H1 (cell line): ENCODE measurements at regions not wholly inside any gene's neighbourhood (a gene's known extent, or its start where the extent isn't known, plus 50 kb on each side); places are given as distances from the start of the nearest gene placed in this dataset.
A peak's percentile ranks its signal among the peaks of the same experiment; 100 is the strongest.

Experiments
- CTCF ChIA-PET: fragments of 300-600 bp; sonication (Branson Sonifier 250); formaldehyde crosslinking; loops from one replicate; lab custom pipeline; 2021; ENCODE audit not compliant: partially characterized antibody; lab: Charles Lee
- POLR2A ChIA-PET: fragments of 300-600 bp; sonication (Branson Sonifier 250); formaldehyde crosslinking; loops from one replicate; lab custom pipeline; 2021; ENCODE audit warnings: inconsistent platforms; ENCODE audit not compliant: partially characterized antibody; lab: Charles Lee
- DNase-seq, 2 experiments: peaks; one replicate each; pipeline versions ENCODE4 v3.0.0 to v3.0.0-alpha.2; 2010 to 2022; ENCODE audit warnings: low spot score in 2 of 2, low read depth in 1 of 2, mixed read lengths in 1 of 2
- FAIRE-seq: peaks from 2 replicates; lab custom pipeline; 2011; peaks lifted over from hg19 to GRCh38; lab: Jason Lieb, UNC
- H2AFZ ChIP-seq: 2 replicates; pipeline ENCODE4 v1.8.1; 2012; ENCODE audit warnings: low read length, inconsistent platforms
- H2AK5ac ChIP-seq: 2 replicates; pipeline ENCODE4 v1.6.1; 2013; ENCODE audit warnings: low read depth, low read length
- H2BK120ac ChIP-seq: replicated peaks from 2 replicates; pipeline ENCODE3; 2013; ENCODE audit warnings: low read depth, low read length, inconsistent platforms
- H2BK12ac ChIP-seq: 2 replicates; pipeline ENCODE4 v1.6.1; 2013; ENCODE audit warnings: low read depth, low read length
- H2BK15ac ChIP-seq: 2 replicates; pipeline ENCODE4 v1.6.1; 2013; ENCODE audit warnings: low read length
- H2BK20ac ChIP-seq: 2 replicates; pipeline ENCODE4 v1.6.1; 2013; ENCODE audit warnings: low read length
- H2BK5ac ChIP-seq: 2 replicates; pipeline ENCODE4 v1.6.1; 2013; ENCODE audit warnings: low read depth, low read length
- H3K14ac ChIP-seq: 2 replicates; pipeline ENCODE4 v1.6.1; 2013; ENCODE audit warnings: inconsistent platforms; ENCODE audit not compliant: insufficient read length
- H3K18ac ChIP-seq: 2 replicates; pipeline ENCODE4 v1.6.1; 2013; ENCODE audit warnings: low read length; ENCODE audit errors: extremely low read depth
- H3K23ac ChIP-seq: 2 replicates; pipeline ENCODE4 v1.6.1; 2013; ENCODE audit warnings: inconsistent platforms; ENCODE audit not compliant: insufficient read length
- H3K23me2 ChIP-seq: 2 replicates; pipeline ENCODE4 v1.6.1; 2013; ENCODE audit warnings: low read depth, low read length
- H3K27ac ChIP-seq: 2 replicates; pipeline ENCODE4 v1.6.1; 2011; ENCODE audit warnings: low read depth, low read length, inconsistent platforms
- H3K27me3 ChIP-seq, 4 experiments: replicated peaks in 1 of 4; 1 replicate in 1 of 4; 2 replicates in 3 of 4; pipeline versions ENCODE4 v1.6.1 to v1.8.1; 2011 to 2013; ENCODE audit warnings: low read length in 3 of 4, mild to moderate bottlenecking in 3 of 4, inconsistent platforms in 2 of 4, mixed read lengths in 2 of 4, moderate library complexity in 1 of 4; ENCODE audit not compliant: control insufficient read depth in 3 of 4, insufficient read depth in 3 of 4; ENCODE audit errors: extremely low read depth in 1 of 4
- H3K36me3 ChIP-seq, 4 experiments: 2 replicates each; pipeline versions ENCODE4 v1.6.1 to v1.8.1; 2011 to 2013; ENCODE audit warnings: mild to moderate bottlenecking in 4 of 4, low read length in 3 of 4, moderate library complexity in 2 of 4, control low read depth in 1 of 4, inconsistent platforms in 1 of 4; ENCODE audit not compliant: insufficient read depth in 4 of 4, control insufficient read depth in 2 of 4
- H3K4ac ChIP-seq: replicated peaks from 2 replicates; pipeline ENCODE3; 2013; ENCODE audit warnings: low read length, low read depth, mixed read lengths, inconsistent platforms; ENCODE audit not compliant: insufficient read length
- H3K4me1 ChIP-seq, 4 experiments: replicated peaks in 1 of 4; 1 replicate in 1 of 4; 2 replicates in 3 of 4; pipeline versions ENCODE4 v1.6.1 to v1.8.1; 2011 to 2013; ENCODE audit warnings: low read length in 3 of 4, inconsistent platforms in 2 of 4, mixed read lengths in 1 of 4; ENCODE audit not compliant: insufficient read depth in 4 of 4, control insufficient read depth in 3 of 4
- H3K4me2 ChIP-seq, 2 experiments: 2 replicates each; pipeline versions ENCODE4 v1.6.1 to v1.8.1; 2011 to 2013; ENCODE audit warnings: low read depth in 2 of 2, low read length in 2 of 2, control low read depth in 1 of 2, inconsistent platforms in 1 of 2, mild to moderate bottlenecking in 1 of 2; ENCODE audit not compliant: insufficient read depth in 1 of 2
- H3K4me3 ChIP-seq, 4 experiments: fragments of 200-600, 300-600 bp in 1 of 4; sonication (generic), shearing (Covaris generic), sonication (Bioruptor Twin) in 1 of 4; 2 replicates each; pipeline versions ENCODE4 v1.5.1 to v1.8.1; 2011 to 2016; ENCODE audit warnings: low read length in 4 of 4, low read depth in 3 of 4, control low read depth in 2 of 4, inconsistent platforms in 2 of 4, mild to moderate bottlenecking in 2 of 4, mixed read lengths in 1 of 4, moderate library complexity in 1 of 4; ENCODE audit not compliant: insufficient read depth in 2 of 4; ENCODE audit errors: extremely low read depth in 1 of 4
- H3K56ac ChIP-seq: replicated peaks from 2 replicates; pipeline ENCODE3; 2013; ENCODE audit warnings: low read depth, mild to moderate bottlenecking, mixed read lengths, low read length, inconsistent platforms; ENCODE audit not compliant: insufficient read length
- H3K79me1 ChIP-seq: 2 replicates; pipeline ENCODE4 v1.6.1; 2013; ENCODE audit warnings: low read depth, low read length, control low read depth
- H3K79me2 ChIP-seq, 2 experiments: 2 replicates each; pipeline versions ENCODE4 v1.6.1 to v1.8.1; 2012 to 2013; ENCODE audit warnings: low read length in 2 of 2, mild to moderate bottlenecking in 2 of 2, inconsistent platforms in 1 of 2; ENCODE audit not compliant: insufficient read depth in 2 of 2, control insufficient read depth in 1 of 2
- H3K9ac ChIP-seq, 4 experiments: replicated peaks in 1 of 4; 1 replicate in 1 of 4; 2 replicates in 3 of 4; pipeline versions ENCODE4 v1.6.1 to v1.8.1; 2011 to 2013; ENCODE audit warnings: low read depth in 3 of 4, low read length in 3 of 4, control low read depth in 2 of 4, mild to moderate bottlenecking in 2 of 4, moderate library complexity in 2 of 4, inconsistent platforms in 1 of 4; ENCODE audit errors: extremely low read depth in 1 of 4
- H3K9me3 ChIP-seq, 2 experiments: 2 replicates each; pipeline versions ENCODE4 v1.6.1 to v1.8.1; 2012 to 2013; ENCODE audit warnings: mild to moderate bottlenecking in 2 of 2, moderate library complexity in 2 of 2, control low read depth in 1 of 2, inconsistent platforms in 1 of 2, low read depth in 1 of 2, low read length in 1 of 2, mixed read lengths in 1 of 2; ENCODE audit not compliant: insufficient read depth in 2 of 2
- H4K20me1 ChIP-seq, 2 experiments: replicated peaks in 1 of 2; 2 replicates each; pipeline versions ENCODE3 to v1.8.1; 2011 to 2013; ENCODE audit warnings: inconsistent platforms in 2 of 2, low read length in 2 of 2, mild to moderate bottlenecking in 1 of 2; ENCODE audit not compliant: insufficient read depth in 2 of 2, control insufficient read depth in 1 of 2
- H4K5ac ChIP-seq: 2 replicates; pipeline ENCODE4 v1.6.1; 2013; ENCODE audit warnings: low read length, low read depth, mixed read lengths, inconsistent platforms; ENCODE audit not compliant: insufficient read length
- H4K8ac ChIP-seq: 2 replicates; pipeline ENCODE4 v1.8.0; 2013; ENCODE audit warnings: mild to moderate bottlenecking, moderate library complexity, low read length, inconsistent platforms; ENCODE audit not compliant: insufficient read depth; ENCODE audit errors: extremely low read depth
- H4K91ac ChIP-seq: replicated peaks from 2 replicates; pipeline ENCODE3; 2013; ENCODE audit warnings: low read length, mixed read lengths, inconsistent platforms; ENCODE audit not compliant: insufficient read length
- CEBPB ChIP-seq: IDR thresholded peaks from 2 replicates; pipeline ENCODE4 v1.6.1; 2012; ENCODE audit warnings: low read depth, low read length
- E2F6 ChIP-seq: IDR thresholded peaks from 2 replicates; pipeline ENCODE4 v1.6.1; 2012; ENCODE audit warnings: inconsistent platforms
- GABPA ChIP-seq: IDR thresholded peaks from 2 replicates; pipeline ENCODE4 v1.6.1; 2011; ENCODE audit warnings: mild to moderate bottlenecking, low read length, moderate library complexity, borderline replicate concordance; ENCODE audit not compliant: insufficient read depth
- JUND ChIP-seq: IDR thresholded peaks from 2 replicates; pipeline ENCODE4 v1.6.1; 2011; ENCODE audit warnings: mild to moderate bottlenecking, improper control_type of control experiment, low read length
- RAD21 ChIP-seq, 2 experiments: IDR thresholded peaks in 1 of 2; conservative IDR thresholded peaks in 1 of 2; 2 replicates each; pipeline ENCODE4 v1.6.1; 2011; ENCODE audit warnings: low read depth in 2 of 2, low read length in 2 of 2, improper control_type of control experiment in 1 of 2, inconsistent platforms in 1 of 2, mild to moderate bottlenecking in 1 of 2, moderate library complexity in 1 of 2
- RFX5 ChIP-seq: IDR thresholded peaks from 2 replicates; pipeline ENCODE4 v1.6.1; 2011; ENCODE audit warnings: low read depth, low read length, improper control_type of control experiment, borderline replicate concordance
- SP4 ChIP-seq: IDR thresholded peaks from 2 replicates; pipeline ENCODE4 v1.6.1; 2012; ENCODE audit warnings: low read length, inconsistent platforms
- SUZ12 ChIP-seq: fragments of 200-600 bp; sonication (generic); IDR thresholded peaks from 2 replicates; pipeline ENCODE4 v1.6.1; 2012; ENCODE audit warnings: mild to moderate bottlenecking, inconsistent platforms, low read length, moderate library complexity, mixed read lengths
- TAF7 ChIP-seq: optimal IDR thresholded peaks from 2 replicates; pipeline ENCODE3; 2011; ENCODE audit warnings: low read depth, mild to moderate bottlenecking, inconsistent platforms, low read length, moderate library complexity, borderline replicate concordance
- WGBS, 2 experiments: shearing (Covaris generic) in 1 of 2; methylation state at CpG; one replicate each; pipeline versions ENCODE4 v1.1.6 to v1.1.7; 2013 to 2015; ENCODE audit warnings: low lambda C conversion rate in 2 of 2, mixed read lengths in 2 of 2, inconsistent platforms in 1 of 2, low coverage in 1 of 2, missing lambda C conversion rate in 1 of 2; ENCODE audit not compliant: insufficient replicate concordance in 2 of 2, insufficient coverage in 1 of 2, insufficient read length in 1 of 2; ENCODE audit errors: extremely low coverage in 1 of 2, missing lambda C conversion rate in 1 of 2; 5-methylcytosine and 5-hydroxymethylcytosine counted together

GRCh38 chr2:156845806-156846558, 409.8 kb downstream of the GPD2 start:
- Histone ChIP-seq H3K4me3 (no peak overlapping the region), H4K91ac (no peak overlapping the region), H3K4me1 (peaks cover 0 to 6% (median 2%) of the 10 kb centered on the region in 4 experiments; a peak in 2 of 7 replicates), H3K36me3 (no peaks in the 10 kb centered on the region), H2BK120ac (no peak overlapping the region), H3K56ac (no peak overlapping the region), H3K4me2 (no peak overlapping the region), H3K9me3 (no peaks in the 10 kb centered on the region), H4K20me1 (no peaks in the 10 kb centered on the region), H3K4ac (no peak overlapping the region), H4K5ac (no peak overlapping the region), H3K27me3 (no peaks in the 10 kb centered on the region), H4K8ac (no peak overlapping the region), H3K79me1 (no peaks in the 10 kb centered on the region), H2AK5ac (no peak overlapping the region), H2BK5ac (no peak overlapping the region), H2BK20ac (no peak overlapping the region), H3K79me2 (no peaks in the 10 kb centered on the region), H3K23me2 (no peaks in the 10 kb centered on the region), H2BK12ac (no peak overlapping the region), H3K14ac (no peak overlapping the region), H3K18ac (no peak overlapping the region), H3K27ac (no peak overlapping the region), H3K23ac (no peak overlapping the region), H3K9ac (peak overlapping the region in 1 of 4 experiments; percentile 18; a peak in 1 of 7 replicates), H2BK15ac (no peak overlapping the region), H2AFZ (peak overlapping the region; percentile 92)
- TF ChIP-seq GABPA (no peak), SUZ12 (no peak), SP4 (no peak), JUND (no peak), CEBPB (no peak), E2F6 (no peak), RAD21 (IDR thresholded peaks at IDR 0.05 in 1 of 2, conservative IDR thresholded peaks at IDR 0.05 in 1 of 2; ENCODE audit: low read depth in 2 of 2, low read length in 2 of 2) (no peak), RFX5 (no peak), TAF7 (no peak)
- CTCF ChIA-PET = no interaction called here
- 76% methylated on average over 4 of the region's 4 CpGs; no CpG with 5 or more reads in 1 of the 2 experiments for WGBS, 2 experiments
- no peak for DNase-seq
- FAIRE-seq = no peak
- POLR2A ChIA-PET = no interaction called here
